OCI-LY7 (cell line): ENCODE measurements at regions not wholly inside any gene's neighbourhood (a gene's known extent, or its start where the extent isn't known, plus 50 kb on each side); places are given as distances from the start of the nearest gene placed in this dataset.

ENCODE experiments used
- CTCF ChIP-seq: fragments of 200-600 bp; sonication (generic); conservative IDR thresholded peaks from 2 replicates; pipeline ENCODE4 v1.5.1; 2014; ENCODE audit warnings: mild to moderate bottlenecking, antibody characterized with exemption, low read length, moderate library complexity, mixed read lengths
- EZH2phosphoT487 ChIP-seq: fragments of 200-600 bp; sonication (generic); IDR thresholded peaks from 2 replicates; pipeline ENCODE4 v1.6.1; 2018; ENCODE audit warnings: low read depth, borderline replicate concordance, mild to moderate bottlenecking, mixed run types, antibody characterized with exemption, low read length, moderate library complexity, mixed read lengths

DNA sequence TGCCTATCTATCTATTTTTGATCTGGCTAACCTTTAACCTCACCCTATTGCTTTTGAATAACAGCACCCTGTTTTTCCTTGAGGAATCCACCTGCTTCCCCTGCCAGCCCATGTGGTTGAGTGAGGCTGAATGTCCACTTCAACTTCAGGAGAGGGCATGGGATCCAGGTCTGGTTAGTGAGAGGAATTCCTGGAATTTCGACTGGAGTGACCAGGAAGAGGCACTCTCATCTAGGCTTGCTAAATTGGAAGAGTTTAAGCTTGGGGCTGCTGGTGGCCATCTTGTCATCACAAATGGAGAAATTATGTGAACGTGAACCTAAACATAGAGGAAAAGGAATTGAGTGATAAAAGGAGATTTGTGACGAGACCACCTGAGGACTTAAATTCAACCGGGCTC is 322.1 kb downstream of the OSTF1 start:
- TF ChIP-seq CTCF (no peak), EZH2phosphoT487 (no peak)
